ENCODE measurements at regions not wholly inside any gene's neighbourhood (a gene's known extent, or its start where the extent isn't known, plus 50 kb on each side); places are given as distances from the start of the nearest gene placed in this dataset.

- ChIA-PET POLR2A (no interaction called here), CTCF (no interaction called here)
- Histone ChIP-seq H3K9ac (replicated peaks; ENCODE audit: extremely low read depth, insufficient read depth, low read length) (no peak overlapping the region), H3K4me2 (ENCODE audit: insufficient read depth, low read length) (no peak overlapping the region), H3K9me3 (replicated peaks; ENCODE audit: control insufficient read depth, insufficient read depth, low read length) (no peaks in the 10 kb centered on the region), H3K4me1 (ENCODE audit: control insufficient read depth, extremely low read depth, insufficient read depth, low read length) (no peaks in the 10 kb centered on the region), H3K27ac (ENCODE audit: insufficient read depth, low read depth, low read length) (no peak overlapping the region), H2AFZ (ENCODE audit: low read depth, low read length) (no peak overlapping the region), H4K20me1 (replicated peaks; ENCODE audit: control insufficient read depth, extremely low read depth, insufficient read depth, low read length) (no peaks in the 10 kb centered on the region), H3K9me1 (replicated peaks; ENCODE audit: control insufficient read depth, extremely low read depth, insufficient read depth, low read length) (no peaks in the 10 kb centered on the region), H3K36me3 (ENCODE audit: control insufficient read depth in 2 of 2, extremely low read depth in 1 of 2, insufficient read depth in 2 of 2, low read length in 2 of 2) (no peaks in the 10 kb centered on the region), H3K79me2 (ENCODE audit: control insufficient read depth, insufficient read depth, low read length) (no peaks in the 10 kb centered on the region), H3K27me3 (ENCODE audit: control insufficient read depth in 2 of 2, insufficient read depth in 2 of 2, low read length in 2 of 2) (no peaks in the 10 kb centered on the region), H3K4me3 (replicated peaks in 1 of 3; ENCODE audit: insufficient read depth in 1 of 3, low read depth in 1 of 3, low read length in 3 of 3) (no peak overlapping the region)
- TF ChIP-seq POLR2A (IDR thresholded peaks at IDR 0.05; ENCODE audit: low read depth, low read length) (no peak), POLR2AphosphoS5 (IDR thresholded peaks at IDR 0.05; ENCODE audit: insufficient read depth, low read depth, low read length) (no peak), JUN (IDR thresholded peaks at IDR 0.05; ENCODE audit: borderline replicate concordance, insufficient read depth, insufficient read length, low read depth) (no peak), GATA2 (IDR thresholded peaks at IDR 0.05; ENCODE audit: insufficient read depth, insufficient read length, low read depth, low read length) (no peak), MYC (IDR thresholded peaks at IDR 0.05; ENCODE audit: low read depth, low read length) (no peak), CTCF (IDR thresholded peaks at IDR 0.05; ENCODE audit: extremely low read depth in 1 of 2, insufficient read depth in 1 of 2, low read depth in 1 of 2, low read length in 2 of 2) (no peak), EZH2 (IDR thresholded peaks at IDR 0.05; ENCODE audit: borderline replicate concordance, low read depth, low read length, severe bottlenecking) (no peak), FOS (IDR thresholded peaks at IDR 0.05; ENCODE audit: borderline replicate concordance, insufficient read depth, low read length) (no peak)
- TF ChIP-seq, protein P1, sequence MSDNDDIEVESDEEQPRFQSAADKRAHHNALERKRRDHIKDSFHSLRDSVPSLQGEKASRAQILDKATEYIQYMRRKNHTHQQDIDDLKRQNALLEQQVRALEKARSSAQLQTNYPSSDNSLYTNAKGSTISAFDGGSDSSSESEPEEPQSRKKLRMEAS (IDR thresholded peaks at IDR 0.05; ENCODE audit: insufficient read depth, insufficient read length) = no peak
- no peak for FAIRE-seq
- no peak for DNase-seq (ENCODE audit: low read depth, low spot score)
- BruUV-seq (replicated peaks) = no TSS peak
- intact Hi-C loops (cut with micrococcal nuclease) (no loop called here), dilution Hi-C loops (cut with MboI; ENCODE audit: extremely low pct_ligation_motif_present, low sequenced_read_pairs) (no loop called here)
Observed at GRCh38 chr5:104295991-104296390, 733.4 kb upstream of the NUDT12 start.

Data from endothelial cell of umbilical vein (primary cell).